HG02973 (cell line): ENCODE measurements at regions not wholly inside any gene's neighbourhood (a gene's known extent, or its start where the extent isn't known, plus 50 kb on each side); places are given as distances from the start of the nearest gene placed in this dataset.
"Not testable (repeated sequence)": the region's sequence is repeated elsewhere in the genome, so short reads cannot be mapped to it uniquely, and the experiment has no call there.

Experiments used
- ATAC-seq: cut with Tn5 transposase; IDR thresholded peaks from one replicate; pipeline ENCODE4 v1.9.1; 2021; ENCODE audit warnings: moderate library complexity; ENCODE audit not compliant: unreplicated experiment

- no peak for ATAC-seq
Observed at GRCh38 chr15:87753539-87753938, 503.0 kb downstream of the NTRK3 start.

- no peak for ATAC-seq
Observed at GRCh38 chr15:87752250-87752951, 504.1 kb downstream of the NTRK3 start.

GRCh38 chr15:87748483-87748882 lies 508.1 kb downstream of the NTRK3 start:
- no peak for ATAC-seq

DNA sequence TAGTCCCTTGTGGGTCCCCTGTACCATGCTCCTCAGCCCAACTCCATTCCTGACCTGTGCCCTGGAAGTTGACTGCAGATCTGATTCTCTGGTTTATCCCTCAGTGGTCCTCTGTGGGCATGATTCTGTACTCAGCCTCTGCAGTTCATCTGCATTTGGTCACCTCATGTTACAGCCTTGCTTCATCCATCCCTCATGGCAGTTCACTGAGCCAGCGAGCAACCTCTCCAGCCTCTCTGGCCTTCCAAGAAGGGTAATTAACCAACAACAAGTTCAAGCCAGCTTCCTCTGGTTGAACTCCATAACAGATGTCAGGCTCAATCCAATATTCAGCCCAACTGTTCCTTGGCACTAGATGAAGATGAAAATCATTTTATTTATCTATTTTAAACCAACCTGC lies 509.5 kb downstream of the NTRK3 start:
- ATAC-seq, result no peak

GRCh38 chr15:87746333-87746732 lies 510.2 kb downstream of the NTRK3 start:
- ATAC-seq, result no peak

- no peak for ATAC-seq
Observed at GRCh38 chr15:87744815-87745214, 511.7 kb downstream of the NTRK3 start.

GRCh38 chr15:87743562-87743961 lies 513.0 kb downstream of the NTRK3 start:
- ATAC-seq, result no peak

DNA sequence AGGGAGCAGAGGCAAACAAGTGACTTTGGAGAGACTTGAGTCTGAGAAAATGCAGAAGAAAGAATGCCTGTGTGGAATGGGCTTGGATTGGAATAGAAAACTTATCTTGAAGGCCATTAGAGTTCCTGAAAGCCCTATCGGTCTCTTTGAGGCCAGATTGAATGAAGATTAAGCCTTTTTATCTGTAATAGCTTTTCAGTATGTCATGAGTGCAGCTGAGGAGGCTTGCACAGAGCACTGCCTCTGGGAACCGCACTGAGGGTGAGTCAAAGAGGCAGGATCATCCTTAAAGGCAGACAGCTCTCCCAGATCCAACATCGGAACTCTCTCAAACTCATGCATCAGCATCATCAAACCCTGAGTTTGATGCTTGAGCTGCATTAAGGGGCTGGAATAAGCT lies 515.2 kb downstream of the NTRK3 start:
- no peak for ATAC-seq

- no peak for ATAC-seq
Observed at GRCh38 chr15:87740655-87741344, 515.7 kb downstream of the NTRK3 start.

GRCh38 chr15:87739866-87740265 lies 516.7 kb downstream of the NTRK3 start:
- ATAC-seq, result no peak

DNA sequence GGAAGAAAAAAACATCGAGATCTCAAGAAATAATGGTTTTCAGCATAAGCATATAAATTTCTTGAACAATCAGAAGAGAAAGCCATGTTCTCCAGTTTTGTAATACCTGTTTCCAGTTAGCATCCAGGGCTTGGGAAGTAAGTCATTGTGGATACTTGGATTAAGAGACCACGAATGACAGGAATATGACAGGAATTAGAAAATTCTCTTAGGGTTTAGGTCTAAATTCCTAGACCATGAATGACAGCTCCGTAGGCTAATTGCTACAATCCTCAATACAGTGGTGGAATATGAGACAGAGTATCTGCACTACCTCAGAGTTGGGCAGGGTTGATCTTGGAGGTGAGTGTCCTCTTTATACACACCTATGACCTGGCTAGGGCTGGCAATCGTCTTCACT lies 517.5 kb downstream of the NTRK3 start:
- ATAC-seq, result no peak

- not testable (repeated sequence) for ATAC-seq
Observed at GRCh38 chr15:87737460-87737859, 519.1 kb downstream of the NTRK3 start.

- no peak for ATAC-seq
Observed at GRCh38 chr15:87736891-87737389, 519.6 kb downstream of the NTRK3 start.

GRCh38 chr15:87736401-87736800 lies 520.1 kb downstream of the NTRK3 start:
- ATAC-seq, result no peak

GRCh38 chr15:87735522-87735921 lies 521.0 kb downstream of the NTRK3 start:
- no peak for ATAC-seq

DNA sequence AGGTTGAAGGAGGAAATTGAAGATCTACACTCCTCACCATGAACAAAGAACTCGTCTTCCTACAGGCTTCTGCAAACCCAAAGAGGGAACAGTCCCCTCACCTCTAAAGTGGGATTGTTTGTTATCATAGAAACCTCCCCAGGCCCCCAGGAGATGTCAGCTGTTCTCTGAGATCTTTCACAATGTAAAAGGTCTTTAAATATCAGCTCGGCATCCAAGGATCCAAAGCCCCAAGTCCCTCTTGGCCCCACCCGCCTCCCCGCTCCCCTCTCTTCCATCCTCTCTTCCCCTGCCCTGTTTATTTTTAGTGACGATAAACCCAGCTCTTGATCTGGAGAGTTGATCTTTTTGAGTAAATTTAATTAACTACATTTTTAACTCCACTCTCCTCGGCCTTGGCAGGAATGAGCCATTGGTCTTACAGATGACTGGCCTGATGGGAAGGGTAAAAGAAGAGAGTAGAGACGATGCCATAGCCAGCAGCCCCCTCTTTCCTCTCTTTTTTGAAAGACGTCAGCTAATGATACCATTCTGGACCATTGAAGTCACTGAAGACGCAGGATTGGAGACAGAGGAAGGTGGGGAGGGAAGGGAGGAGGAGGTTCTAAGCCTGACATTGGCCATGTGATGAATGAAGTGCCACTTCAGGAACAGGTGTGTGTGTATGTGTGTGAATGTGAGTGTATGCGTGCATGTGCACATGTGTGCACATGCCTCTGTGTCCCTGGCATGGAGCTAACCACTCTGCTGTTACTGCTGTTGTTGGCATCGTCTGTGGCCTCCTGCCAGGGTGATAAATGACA lies 521.8 kb downstream of the NTRK3 start:
- ATAC-seq, result no peak

GRCh38 chr15:87733977-87734376 lies 522.6 kb downstream of the NTRK3 start:
- ATAC-seq, result no peak

- ATAC-seq, result no peak
Observed at GRCh38 chr15:87733541-87733941, 523.0 kb downstream of the NTRK3 start.

- ATAC-seq, result no peak
Observed at GRCh38 chr15:87732976-87733375, 523.6 kb downstream of the NTRK3 start.

- ATAC-seq, result no peak
Observed at GRCh38 chr15:87731630-87732029, 524.9 kb downstream of the NTRK3 start.

GRCh38 chr15:87730706-87731105 lies 525.8 kb downstream of the NTRK3 start:
- ATAC-seq, result no peak

GRCh38 chr15:87728998-87729397 lies 527.5 kb downstream of the NTRK3 start:
- no peak for ATAC-seq
